ENCODE measurements at regions not wholly inside any gene's neighbourhood (a gene's known extent, or its start where the extent isn't known, plus 50 kb on each side); places are given as distances from the start of the nearest gene placed in this dataset.
A peak's percentile ranks its signal among the peaks of the same experiment; 100 is the strongest.

DNA sequence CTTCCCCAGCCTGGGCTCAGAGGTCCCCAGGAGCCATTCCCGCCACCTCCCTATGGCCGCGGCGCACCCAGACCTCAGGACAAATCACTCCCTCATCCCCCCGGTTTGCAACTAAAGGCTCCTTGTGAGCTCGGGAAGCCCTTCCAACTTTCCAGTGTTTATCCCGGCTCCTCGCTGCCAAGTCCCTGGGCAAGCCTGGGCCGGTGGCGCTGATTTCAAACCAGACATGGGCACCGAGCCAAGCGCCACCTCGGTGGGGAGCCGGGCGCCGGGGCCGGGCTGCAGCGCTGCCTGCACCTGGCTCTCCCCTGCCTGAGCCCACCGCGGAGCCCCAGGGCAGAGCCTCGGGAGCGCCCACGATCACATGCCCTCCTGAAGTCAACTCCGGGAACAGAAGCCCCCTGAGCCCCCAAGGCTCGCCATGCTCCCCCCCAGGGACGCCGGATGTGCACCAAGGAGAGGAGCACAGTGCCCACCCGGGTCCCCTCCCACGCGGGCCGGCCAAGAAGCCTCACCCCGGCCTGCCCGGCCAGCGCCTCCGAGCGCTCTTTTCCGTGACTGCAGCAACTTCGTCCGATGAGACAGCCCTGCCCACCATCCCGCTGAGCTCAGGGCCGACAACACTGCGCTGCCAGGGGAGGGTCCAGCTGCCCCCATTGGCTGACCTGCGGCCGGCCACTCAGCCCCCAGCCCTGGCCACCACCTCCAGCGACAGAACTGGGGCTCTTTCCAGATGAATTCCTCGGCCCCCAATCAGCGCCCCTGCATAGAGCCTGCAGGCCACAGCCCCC is 50.0 kb downstream of the NCOR2 start:
- DNase-seq = peak; percentile 82

DNA sequence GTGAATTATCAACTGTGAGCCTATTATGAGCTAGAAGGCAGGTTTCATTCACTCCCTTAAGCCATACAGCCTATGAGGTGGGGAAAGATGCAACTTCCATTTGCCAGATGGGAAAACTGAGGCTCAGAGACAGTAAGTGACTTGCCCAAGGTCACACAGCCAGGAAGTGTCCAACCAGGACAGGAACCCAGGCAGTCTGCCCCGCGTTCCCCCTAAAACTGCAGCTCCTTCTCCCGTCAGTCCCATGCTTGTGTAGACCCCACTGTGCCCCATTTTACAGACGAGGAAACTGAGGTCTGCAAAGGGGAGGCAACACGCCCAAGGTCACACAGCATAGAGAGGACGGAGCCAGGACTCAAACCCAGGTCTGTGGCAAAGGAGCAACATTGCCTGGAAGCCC is 50.6 kb downstream of the NCOR2 start:
- DNase-seq = no peak

GRCh38 chr12:124515981-124516380 is 51.4 kb downstream of the NCOR2 start:
- no peak for DNase-seq

GRCh38 chr12:124514996-124515932 is 52.1 kb downstream of the NCOR2 start:
- DNase-seq = no peak

GRCh38 chr12:124514145-124514995 is 53.0 kb downstream of the NCOR2 start:
- DNase-seq = no peak

- DNase-seq = no peak
Measured at GRCh38 chr12:124513297-124513867, 54.0 kb downstream of the NCOR2 start.

- peak; percentile 48 for DNase-seq
Measured at GRCh38 chr12:124512667-124513296, 54.6 kb downstream of the NCOR2 start.

DNA sequence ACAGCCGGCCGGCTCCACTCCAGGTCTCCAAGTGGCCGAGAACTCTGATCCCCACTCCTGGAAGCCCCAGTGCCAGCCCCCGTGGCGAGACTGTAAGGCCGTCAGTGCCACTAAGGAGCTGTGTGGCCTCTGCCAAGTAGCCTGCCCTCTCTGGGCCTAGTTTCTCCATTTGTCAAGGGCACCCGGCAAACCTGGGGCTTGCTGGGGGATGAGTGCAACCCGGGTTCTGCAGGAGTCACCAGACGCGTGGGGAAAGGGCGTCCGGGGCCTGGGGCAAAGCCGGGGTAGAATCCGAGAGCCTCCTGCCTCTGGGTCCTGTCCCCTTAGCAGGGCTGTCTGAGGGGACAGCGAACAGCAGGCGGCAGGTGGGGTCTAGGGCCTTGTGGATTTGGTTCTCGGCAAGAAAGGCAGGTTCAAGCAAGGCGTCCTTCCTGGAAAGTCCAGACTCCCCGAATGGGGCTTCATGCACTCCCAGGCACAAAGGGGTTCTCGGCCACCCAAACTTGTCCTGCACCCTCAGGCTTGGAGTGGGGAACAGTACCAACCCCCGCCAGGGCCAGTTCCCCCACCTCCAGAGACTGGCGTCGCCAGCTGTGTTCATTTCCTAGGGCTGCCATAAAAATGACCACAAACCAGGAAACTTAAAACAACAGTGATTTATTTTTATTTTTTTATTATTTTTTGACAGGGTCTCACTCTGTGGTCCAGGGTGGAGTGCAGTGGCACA is 56.0 kb downstream of the NCOR2 start:
- DNase-seq = no peak

DNA sequence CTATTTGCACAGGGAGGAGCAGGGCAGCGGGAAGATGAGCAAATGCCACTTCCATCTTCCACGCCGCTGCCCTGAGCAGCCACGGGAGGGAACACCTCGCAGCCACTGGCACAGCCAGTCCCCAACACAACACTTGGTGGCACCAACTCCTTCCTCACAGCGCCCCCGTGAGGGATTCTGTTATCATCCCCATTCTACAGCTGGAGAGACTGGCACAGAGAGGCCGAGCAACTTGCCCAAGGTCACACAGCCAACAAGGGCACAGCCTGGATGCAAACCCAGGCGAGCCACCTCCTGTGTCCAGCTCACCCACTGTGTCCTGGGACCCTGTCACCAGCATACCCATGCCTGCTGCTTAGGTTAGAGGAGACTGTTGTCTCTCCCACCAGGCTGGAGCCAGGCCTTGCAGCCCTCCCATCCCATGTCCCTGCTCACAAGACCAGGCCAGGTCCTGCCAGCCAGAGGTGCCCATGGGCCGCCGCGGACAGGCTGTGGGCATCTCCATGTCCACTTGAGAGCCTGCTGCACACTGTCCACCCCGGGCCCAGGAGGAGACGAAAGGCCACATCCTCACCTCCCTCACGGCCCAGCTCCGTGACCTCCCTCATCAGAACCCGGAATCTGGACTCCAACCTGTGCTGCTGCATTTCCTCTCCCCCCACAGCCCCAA is 57.0 kb downstream of the NCOR2 start:
- no peak for DNase-seq

DNA sequence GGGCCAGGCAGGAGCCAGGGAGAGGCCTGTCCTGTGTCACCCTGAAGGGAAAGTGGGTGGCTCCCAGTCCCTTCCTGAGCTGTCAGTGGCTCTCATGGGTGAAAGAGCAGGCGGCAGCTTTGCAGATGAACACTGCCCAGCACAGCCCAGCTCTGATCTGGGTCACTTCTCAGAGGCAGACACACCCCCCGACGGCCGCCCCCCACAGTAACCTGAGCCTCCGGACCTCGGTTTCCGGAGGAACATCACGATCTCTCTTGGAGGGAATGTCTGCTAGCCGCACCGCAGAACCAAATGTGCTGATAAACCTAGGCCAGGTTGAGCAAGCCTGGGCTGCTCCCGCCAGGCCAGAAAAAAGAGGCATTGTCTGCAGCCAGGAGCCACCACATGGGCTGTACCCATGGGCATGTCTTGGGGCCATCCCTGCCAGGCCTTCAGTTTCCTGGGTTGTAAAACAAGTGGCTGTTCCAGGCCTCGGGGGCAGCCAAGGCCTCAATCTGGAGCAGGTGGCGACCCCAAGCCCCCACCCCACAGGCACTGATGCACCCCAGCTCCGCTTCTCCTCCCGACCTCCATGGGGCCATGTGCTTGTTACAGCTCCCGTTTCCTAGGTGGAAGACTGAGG is 57.6 kb downstream of the NCOR2 start:
- no peak for DNase-seq

GRCh38 chr12:124509300-124509675 is 58.1 kb downstream of the NCOR2 start:
- DNase-seq = no peak

- DNase-seq = no peak
Measured at GRCh38 chr12:124508381-124509079, 58.9 kb downstream of the NCOR2 start.

DNA sequence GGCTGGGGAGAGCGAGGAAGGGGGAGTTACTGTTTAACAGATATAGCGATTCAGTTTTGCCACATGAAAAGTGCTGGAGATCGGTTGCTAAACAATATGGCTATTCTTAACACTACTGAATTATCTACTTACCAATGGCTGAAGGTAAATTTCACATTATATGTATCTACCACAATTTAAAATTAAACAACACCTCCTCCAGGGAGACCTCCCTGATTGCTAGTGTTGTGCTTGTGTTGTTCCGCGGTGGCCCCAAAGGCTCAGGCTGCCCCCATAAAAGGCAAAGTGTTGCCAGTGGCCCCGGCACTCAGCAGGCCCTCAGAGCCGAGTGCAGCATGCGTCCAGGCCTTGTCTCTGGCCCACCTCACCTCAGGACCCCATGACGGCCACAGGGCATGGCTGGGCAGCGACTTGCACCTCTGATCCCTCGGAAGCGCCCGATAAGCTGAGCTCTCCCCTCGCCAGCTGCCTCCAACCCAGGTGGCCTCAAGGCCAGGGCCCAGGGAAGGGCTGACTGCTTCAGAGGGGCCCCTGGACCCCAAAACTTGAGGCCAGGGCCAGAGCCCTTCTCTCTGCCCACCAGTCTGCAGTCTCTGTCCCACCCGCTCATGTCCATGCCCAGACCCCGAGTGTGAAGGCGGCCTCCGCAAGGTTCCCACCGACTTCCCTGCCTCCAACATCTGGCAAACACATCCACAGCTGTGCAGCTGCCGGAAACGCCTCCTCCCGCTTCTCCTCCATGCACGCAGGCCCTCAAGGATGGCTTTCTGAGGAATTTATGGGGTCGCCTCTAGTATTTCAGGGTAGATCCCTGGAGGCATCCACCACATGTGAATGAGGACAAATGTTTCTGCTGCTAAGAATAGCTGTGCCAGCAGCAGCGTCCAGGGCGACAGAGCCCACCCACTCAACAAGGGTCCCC is 60.0 kb downstream of the NCOR2 start:
- DNase-seq = no peak

DNA sequence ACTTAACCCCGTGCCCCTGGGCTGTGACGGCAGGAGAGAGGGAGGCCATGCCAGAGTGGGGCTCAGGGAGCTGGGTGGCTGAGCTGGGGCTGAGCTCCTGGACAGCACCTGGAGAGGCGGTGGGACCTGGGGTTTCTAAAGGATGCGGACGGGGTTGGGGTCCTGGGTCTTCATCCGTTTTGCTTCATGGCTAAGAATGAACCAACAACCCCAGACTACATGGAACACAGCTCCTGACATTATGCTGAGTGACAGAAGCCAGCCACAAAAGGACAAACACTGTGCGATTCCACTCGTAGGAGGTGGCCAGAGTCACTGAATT is 60.6 kb downstream of the NCOR2 start:
- DNase-seq = no peak

GRCh38 chr12:124506145-124506831 is 61.1 kb downstream of the NCOR2 start:
- peak; percentile 64 for DNase-seq

- DNase-seq = no peak
Measured at GRCh38 chr12:124505001-124505818, 62.2 kb downstream of the NCOR2 start.

All from NCI-H1092 treated with DMSO at 0.1 percent for 48 hours (cell line).